ENCODE measurements at regions not wholly inside any gene's neighbourhood (a gene's known extent, or its start where the extent isn't known, plus 50 kb on each side); places are given as distances from the start of the nearest gene placed in this dataset.

- no peak overlapping the region for H3K4me3 ChIP-seq (replicated peaks in 1 of 2; ENCODE audit: low read depth in 2 of 2, low read length in 2 of 2)
- TF ChIP-seq CTCF (IDR thresholded peaks at IDR 0.05; ENCODE audit: low read depth, low read length): no peak
- no peak for DNase-seq (ENCODE audit: low read depth in 2 of 2)
Observed at GRCh38 chr2:41432459-41432858, 615.4 kb upstream of the PKDCC start.

GRCh38 chr2:41434991-41435390 is 612.8 kb upstream of the PKDCC start:
- no peak for DNase-seq (ENCODE audit: low read depth in 2 of 2)
- no peak for TF ChIP-seq CTCF (IDR thresholded peaks at IDR 0.05; ENCODE audit: low read depth, low read length)
- no peak overlapping the region for H3K4me3 ChIP-seq (replicated peaks in 1 of 2; ENCODE audit: low read depth in 2 of 2, low read length in 2 of 2)

- no peak overlapping the region for H3K4me3 ChIP-seq (replicated peaks in 1 of 2; ENCODE audit: low read depth in 2 of 2, low read length in 2 of 2)
- TF ChIP-seq CTCF (IDR thresholded peaks at IDR 0.05; ENCODE audit: low read depth, low read length): no peak
- no peak for DNase-seq (ENCODE audit: low read depth in 2 of 2)
Observed at GRCh38 chr2:41441958-41442357, 605.9 kb upstream of the PKDCC start.

- no peak overlapping the region for H3K4me3 ChIP-seq (replicated peaks in 1 of 2; ENCODE audit: low read depth in 2 of 2, low read length in 2 of 2)
- TF ChIP-seq CTCF (IDR thresholded peaks at IDR 0.05; ENCODE audit: low read depth, low read length): no peak
- DNase-seq (ENCODE audit: low read depth in 2 of 2): no peak
Observed at GRCh38 chr2:41445865-41446264, 602.0 kb upstream of the PKDCC start.

GRCh38 chr2:41446266-41446665 is 601.6 kb upstream of the PKDCC start:
- DNase-seq (ENCODE audit: low read depth in 2 of 2): no peak
- TF ChIP-seq CTCF (IDR thresholded peaks at IDR 0.05; ENCODE audit: low read depth, low read length): no peak
- no peak overlapping the region for H3K4me3 ChIP-seq (replicated peaks in 1 of 2; ENCODE audit: low read depth in 2 of 2, low read length in 2 of 2)

- H3K4me3 ChIP-seq (replicated peaks in 1 of 2; ENCODE audit: low read depth in 2 of 2, low read length in 2 of 2): no peak overlapping the region
- TF ChIP-seq CTCF (IDR thresholded peaks at IDR 0.05; ENCODE audit: low read depth, low read length): no peak
- no peak for DNase-seq (ENCODE audit: low read depth in 2 of 2)
Observed at GRCh38 chr2:41448221-41448620, 599.6 kb upstream of the PKDCC start.

- H3K4me3 ChIP-seq (replicated peaks in 1 of 2; ENCODE audit: low read depth in 2 of 2, low read length in 2 of 2): no peak overlapping the region
- TF ChIP-seq CTCF (IDR thresholded peaks at IDR 0.05; ENCODE audit: low read depth, low read length): no peak
- DNase-seq (ENCODE audit: low read depth in 2 of 2): no peak
Observed at GRCh38 chr2:41457026-41457425, 590.8 kb upstream of the PKDCC start.

Data from cardiac fibroblast (primary cell).